ENCODE measurements at regions not wholly inside any gene's neighbourhood (a gene's known extent, or its start where the extent isn't known, plus 50 kb on each side); places are given as distances from the start of the nearest gene placed in this dataset.

- no peak for DNase-seq (ENCODE audit: low read depth)
Measured at GRCh38 chr15:47409038-47409437, 308.3 kb upstream of the SEMA6D start.

- no peak for DNase-seq (ENCODE audit: low read depth)
Measured at GRCh38 chr15:47409600-47409999, 307.7 kb upstream of the SEMA6D start.

GRCh38 chr15:47410247-47410646, 307.1 kb upstream of the SEMA6D start:
- no peak for DNase-seq (ENCODE audit: low read depth)

- DNase-seq (ENCODE audit: low read depth): no peak
Measured at GRCh38 chr15:47411733-47412132, 305.6 kb upstream of the SEMA6D start.

GRCh38 chr15:47412136-47412535, 305.2 kb upstream of the SEMA6D start:
- no peak for DNase-seq (ENCODE audit: low read depth)

- DNase-seq (ENCODE audit: low read depth): no peak
Measured at GRCh38 chr15:47412802-47413201, 304.5 kb upstream of the SEMA6D start.

- DNase-seq (ENCODE audit: low read depth): no peak
Measured at GRCh38 chr15:47414207-47414606, 303.1 kb upstream of the SEMA6D start.

GRCh38 chr15:47415539-47415971, 301.8 kb upstream of the SEMA6D start:
- no peak for DNase-seq (ENCODE audit: low read depth)

- no peak for DNase-seq (ENCODE audit: low read depth)
Measured at GRCh38 chr15:47422881-47423665, 294.2 kb upstream of the SEMA6D start.

- no peak for DNase-seq (ENCODE audit: low read depth)
Measured at GRCh38 chr15:47427463-47427862, 289.8 kb upstream of the SEMA6D start.

GRCh38 chr15:47429376-47429775, 287.9 kb upstream of the SEMA6D start:
- DNase-seq (ENCODE audit: low read depth): no peak

- no peak for DNase-seq (ENCODE audit: low read depth)
Measured at GRCh38 chr15:47431501-47431900, 285.8 kb upstream of the SEMA6D start.

- DNase-seq (ENCODE audit: low read depth): no peak
Measured at GRCh38 chr15:47432826-47433225, 284.5 kb upstream of the SEMA6D start.

GRCh38 chr15:47434596-47434995, 282.7 kb upstream of the SEMA6D start:
- DNase-seq (ENCODE audit: low read depth): no peak

GRCh38 chr15:47437491-47437890, 279.8 kb upstream of the SEMA6D start:
- DNase-seq (ENCODE audit: low read depth): no peak

GRCh38 chr15:47439146-47440111, 277.9 kb upstream of the SEMA6D start:
- DNase-seq (ENCODE audit: low read depth): no peak

GRCh38 chr15:47442371-47442770, 274.9 kb upstream of the SEMA6D start:
- DNase-seq (ENCODE audit: low read depth): no peak

- no peak for DNase-seq (ENCODE audit: low read depth)
Measured at GRCh38 chr15:47443839-47444238, 273.5 kb upstream of the SEMA6D start.

GRCh38 chr15:47445723-47446392, 271.4 kb upstream of the SEMA6D start:
- no peak for DNase-seq (ENCODE audit: low read depth)

GRCh38 chr15:47460795-47461573, 256.3 kb upstream of the SEMA6D start:
- no peak for DNase-seq (ENCODE audit: low read depth)

- DNase-seq (ENCODE audit: low read depth): no peak
Measured at GRCh38 chr15:47461652-47462141, 255.6 kb upstream of the SEMA6D start.
